ENCODE measurements at regions not wholly inside any gene's neighbourhood (a gene's known extent, or its start where the extent isn't known, plus 50 kb on each side); places are given as distances from the start of the nearest gene placed in this dataset.

- no peak overlapping the region for H3K4me3 ChIP-seq (ENCODE audit: low read length)
- no peaks in the 10 kb centered on the region for H3K4me1 ChIP-seq (ENCODE audit: control insufficient read depth, insufficient read depth, low read length)
- H3K36me3 ChIP-seq (ENCODE audit: control insufficient read depth, insufficient read depth, low read length, severe bottlenecking), result no peaks in the 10 kb centered on the region
- DNase-seq (ENCODE audit: low read depth), result no peak
- no peaks in the 10 kb centered on the region for H3K27me3 ChIP-seq (replicated peaks; ENCODE audit: control insufficient read depth, insufficient read depth, low read length)
- H3K9ac ChIP-seq (ENCODE audit: low read length), result no peak overlapping the region
- no peaks in the 10 kb centered on the region for H3K9me3 ChIP-seq (ENCODE audit: control insufficient read depth, low read length)
These were observed 249.7 kb upstream of the RGPD4 start for GRCh38 chr2:107576991-107577390.

DNA sequence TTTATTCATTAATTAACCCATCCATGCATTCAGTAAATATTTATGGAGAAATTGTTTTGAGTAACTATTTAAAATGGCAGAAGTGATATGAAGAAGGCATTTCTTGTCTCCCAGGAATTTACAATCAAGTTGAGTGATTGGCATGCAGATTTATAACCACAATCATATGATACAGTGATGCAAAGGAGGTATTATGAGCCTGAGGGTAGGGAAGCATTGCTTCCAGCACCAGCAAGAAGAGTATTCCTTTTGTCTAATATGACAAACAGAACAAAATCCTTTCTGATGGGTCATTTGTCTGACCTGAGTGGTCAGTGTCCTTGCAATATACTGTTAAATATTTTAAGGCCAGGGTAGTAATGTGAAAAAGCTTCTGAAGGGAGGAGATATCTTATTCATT is 244.2 kb upstream of the RGPD4 start:
- Histone ChIP-seq H3K9ac (ENCODE audit: low read length) (no peak overlapping the region), H3K9me3 (ENCODE audit: control insufficient read depth, low read length) (no peaks in the 10 kb centered on the region), H3K36me3 (ENCODE audit: control insufficient read depth, insufficient read depth, low read length, severe bottlenecking) (no peaks in the 10 kb centered on the region), H3K4me1 (ENCODE audit: control insufficient read depth, insufficient read depth, low read length) (no peaks in the 10 kb centered on the region), H3K4me3 (ENCODE audit: low read length) (no peak overlapping the region), H3K27me3 (replicated peaks; ENCODE audit: control insufficient read depth, insufficient read depth, low read length) (no peaks in the 10 kb centered on the region)
- no peak for DNase-seq (ENCODE audit: low read depth)

DNA sequence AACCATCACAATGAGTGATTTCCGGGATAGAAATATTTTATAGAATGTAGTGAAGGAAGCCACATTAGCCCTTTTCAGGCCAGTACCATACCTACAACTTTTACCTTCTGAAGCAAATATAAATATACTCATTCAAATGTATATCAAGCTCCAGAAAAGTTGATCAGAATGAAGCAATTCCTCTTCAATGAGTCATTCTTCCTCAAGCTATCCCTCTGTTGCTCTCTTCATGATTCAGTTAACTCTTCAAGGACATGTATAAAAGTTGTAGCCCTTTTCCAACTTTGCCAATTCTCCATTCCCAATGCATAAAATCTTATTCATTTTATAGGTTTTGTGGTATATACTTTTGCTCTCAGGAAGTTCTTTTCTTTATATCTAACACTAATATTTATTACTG is 242.1 kb upstream of the RGPD4 start:
- Histone ChIP-seq H3K9ac (ENCODE audit: low read length) (no peak overlapping the region), H3K4me1 (ENCODE audit: control insufficient read depth, insufficient read depth, low read length) (no peaks in the 10 kb centered on the region), H3K27me3 (replicated peaks; ENCODE audit: control insufficient read depth, insufficient read depth, low read length) (no peaks in the 10 kb centered on the region), H3K36me3 (ENCODE audit: control insufficient read depth, insufficient read depth, low read length, severe bottlenecking) (no peaks in the 10 kb centered on the region), H3K4me3 (ENCODE audit: low read length) (no peak overlapping the region), H3K9me3 (ENCODE audit: control insufficient read depth, low read length) (no peaks in the 10 kb centered on the region)
- peak; percentile 39 for DNase-seq (ENCODE audit: low read depth)

- H3K9me3 ChIP-seq (ENCODE audit: control insufficient read depth, low read length), result no peaks in the 10 kb centered on the region
- H3K4me3 ChIP-seq (ENCODE audit: low read length), result no peak overlapping the region
- no peaks in the 10 kb centered on the region for H3K36me3 ChIP-seq (ENCODE audit: control insufficient read depth, insufficient read depth, low read length, severe bottlenecking)
- H3K4me1 ChIP-seq (ENCODE audit: control insufficient read depth, insufficient read depth, low read length), result no peaks in the 10 kb centered on the region
- H3K27me3 ChIP-seq (replicated peaks; ENCODE audit: control insufficient read depth, insufficient read depth, low read length), result no peaks in the 10 kb centered on the region
- DNase-seq (ENCODE audit: low read depth), result peak; percentile 24
- H3K9ac ChIP-seq (ENCODE audit: low read length), result no peak overlapping the region
These were observed 240.8 kb upstream of the RGPD4 start for GRCh38 chr2:107585851-107586250.

DNA sequence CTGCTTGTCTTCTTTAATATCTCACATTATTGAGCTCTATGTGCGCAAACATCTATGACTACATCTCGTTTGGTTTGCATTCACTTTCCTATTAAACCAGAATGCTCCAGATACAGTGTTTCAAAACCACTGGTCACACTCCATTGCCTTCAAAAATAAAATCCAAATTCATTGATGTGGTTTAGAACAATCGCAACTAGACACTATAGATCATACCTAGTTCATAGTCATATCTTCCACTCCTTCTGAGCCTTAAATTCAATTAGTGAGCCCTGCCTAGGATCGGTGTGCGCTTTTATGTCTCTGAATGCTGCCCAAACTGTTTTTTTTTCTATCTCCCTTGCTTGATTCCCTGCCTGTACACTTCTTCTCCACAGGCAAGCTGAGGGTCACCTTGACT is 238.5 kb upstream of the RGPD4 start:
- no peaks in the 10 kb centered on the region for H3K4me1 ChIP-seq (ENCODE audit: control insufficient read depth, insufficient read depth, low read length)
- no peak overlapping the region for H3K9ac ChIP-seq (ENCODE audit: low read length)
- no peaks in the 10 kb centered on the region for H3K9me3 ChIP-seq (ENCODE audit: control insufficient read depth, low read length)
- no peak overlapping the region for H3K4me3 ChIP-seq (ENCODE audit: low read length)
- no peaks in the 10 kb centered on the region for H3K27me3 ChIP-seq (replicated peaks; ENCODE audit: control insufficient read depth, insufficient read depth, low read length)
- no peaks in the 10 kb centered on the region for H3K36me3 ChIP-seq (ENCODE audit: control insufficient read depth, insufficient read depth, low read length, severe bottlenecking)
- DNase-seq (ENCODE audit: low read depth), result no peak

- H3K9me3 ChIP-seq (ENCODE audit: control insufficient read depth, low read length), result no peaks in the 10 kb centered on the region
- DNase-seq (ENCODE audit: low read depth), result peak; percentile 52
- H3K4me3 ChIP-seq (ENCODE audit: low read length), result no peak overlapping the region
- no peak overlapping the region for H3K9ac ChIP-seq (ENCODE audit: low read length)
- H3K27me3 ChIP-seq (replicated peaks; ENCODE audit: control insufficient read depth, insufficient read depth, low read length), result no peaks in the 10 kb centered on the region
- H3K36me3 ChIP-seq (ENCODE audit: control insufficient read depth, insufficient read depth, low read length, severe bottlenecking), result no peaks in the 10 kb centered on the region
- no peaks in the 10 kb centered on the region for H3K4me1 ChIP-seq (ENCODE audit: control insufficient read depth, insufficient read depth, low read length)
These were observed 237.6 kb upstream of the RGPD4 start for GRCh38 chr2:107589079-107589491.

DNA sequence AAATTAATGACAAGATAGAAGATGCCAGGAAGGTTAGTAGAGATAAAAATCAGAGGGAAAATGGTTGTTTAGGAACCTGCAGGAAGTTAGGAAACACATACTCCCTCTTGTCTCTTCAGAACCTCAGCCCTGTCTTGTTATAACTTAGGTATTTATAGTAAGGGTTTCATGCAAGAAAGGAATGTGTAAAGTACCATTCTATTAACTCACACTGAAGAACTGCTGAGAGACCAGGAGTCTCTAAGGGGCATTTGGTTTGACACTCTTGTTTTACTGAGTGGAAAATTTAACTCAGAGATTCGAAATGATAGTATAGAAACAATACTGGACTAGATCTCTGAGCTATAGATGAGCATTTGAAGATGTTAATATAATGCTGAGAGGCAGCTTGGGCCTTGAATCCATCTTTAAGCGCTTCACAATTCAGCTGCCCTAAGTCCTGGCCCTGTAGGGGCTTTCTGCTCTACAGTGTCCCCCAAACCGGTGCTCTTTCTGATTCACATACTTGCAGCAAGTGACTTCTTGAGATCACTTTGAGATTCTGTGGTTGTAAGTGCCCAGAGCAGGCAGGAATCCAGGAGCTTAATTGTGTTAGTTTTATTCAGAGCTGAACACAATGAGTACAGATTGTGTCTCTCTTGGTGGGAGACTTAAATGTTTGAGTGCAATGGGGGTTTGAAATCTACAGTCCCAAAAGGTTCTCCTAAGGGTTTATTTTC is 235.0 kb upstream of the RGPD4 start:
- H3K4me3 ChIP-seq (ENCODE audit: low read length), result no peak overlapping the region
- no peaks in the 10 kb centered on the region for H3K9me3 ChIP-seq (ENCODE audit: control insufficient read depth, low read length)
- H3K9ac ChIP-seq (ENCODE audit: low read length), result no peak overlapping the region
- peak; percentile 38 for DNase-seq (ENCODE audit: low read depth)
- H3K4me1 ChIP-seq (ENCODE audit: control insufficient read depth, insufficient read depth, low read length), result no peaks in the 10 kb centered on the region
- no peaks in the 10 kb centered on the region for H3K27me3 ChIP-seq (replicated peaks; ENCODE audit: control insufficient read depth, insufficient read depth, low read length)
- no peaks in the 10 kb centered on the region for H3K36me3 ChIP-seq (ENCODE audit: control insufficient read depth, insufficient read depth, low read length, severe bottlenecking)

- Histone ChIP-seq H3K27me3 (replicated peaks; ENCODE audit: control insufficient read depth, insufficient read depth, low read length) (no peaks in the 10 kb centered on the region), H3K9me3 (ENCODE audit: control insufficient read depth, low read length) (no peaks in the 10 kb centered on the region), H3K4me3 (ENCODE audit: low read length) (no peak overlapping the region), H3K9ac (ENCODE audit: low read length) (no peak overlapping the region), H3K4me1 (ENCODE audit: control insufficient read depth, insufficient read depth, low read length) (no peaks in the 10 kb centered on the region), H3K36me3 (ENCODE audit: control insufficient read depth, insufficient read depth, low read length, severe bottlenecking) (no peaks in the 10 kb centered on the region)
- DNase-seq (ENCODE audit: low read depth), result no peak
These were observed 234.4 kb upstream of the RGPD4 start for GRCh38 chr2:107592280-107592624.

DNA sequence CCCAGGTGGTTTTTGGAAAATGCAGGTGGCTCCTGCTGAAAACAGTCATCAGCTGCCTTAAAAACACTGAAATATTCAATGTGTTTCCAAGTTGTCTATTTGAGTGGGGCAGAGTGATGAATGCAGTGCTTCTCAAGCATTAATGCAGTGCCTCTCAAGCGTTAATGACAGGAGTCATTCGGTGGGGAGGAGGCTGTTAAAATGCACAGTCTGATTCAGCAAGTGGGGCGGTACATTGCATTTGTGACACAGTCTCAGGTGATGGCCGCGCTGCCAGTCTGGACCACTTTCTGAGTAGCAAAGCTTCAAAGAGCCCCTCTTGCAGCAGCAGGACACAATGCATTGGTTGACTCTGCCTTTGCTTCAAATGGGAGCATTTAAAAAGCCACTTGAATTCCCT is 231.4 kb upstream of the RGPD4 start:
- DNase-seq (ENCODE audit: low read depth), result no peak
- H3K4me3 ChIP-seq (ENCODE audit: low read length), result no peak overlapping the region
- H3K36me3 ChIP-seq (ENCODE audit: control insufficient read depth, insufficient read depth, low read length, severe bottlenecking), result no peaks in the 10 kb centered on the region
- H3K4me1 ChIP-seq (ENCODE audit: control insufficient read depth, insufficient read depth, low read length), result no peaks in the 10 kb centered on the region
- peaks cover 4% of the 10 kb centered on the region for H3K9me3 ChIP-seq (ENCODE audit: control insufficient read depth, low read length)
- no peak overlapping the region for H3K9ac ChIP-seq (ENCODE audit: low read length)
- H3K27me3 ChIP-seq (replicated peaks; ENCODE audit: control insufficient read depth, insufficient read depth, low read length), result no peaks in the 10 kb centered on the region

GRCh38 chr2:107595749-107596148 is 230.9 kb upstream of the RGPD4 start:
- DNase-seq (ENCODE audit: low read depth), result peak; percentile 65
- no peak overlapping the region for H3K4me3 ChIP-seq (ENCODE audit: low read length)
- peaks cover 6% of the 10 kb centered on the region for H3K9me3 ChIP-seq (ENCODE audit: control insufficient read depth, low read length)
- H3K36me3 ChIP-seq (ENCODE audit: control insufficient read depth, insufficient read depth, low read length, severe bottlenecking), result no peaks in the 10 kb centered on the region
- H3K27me3 ChIP-seq (replicated peaks; ENCODE audit: control insufficient read depth, insufficient read depth, low read length), result no peaks in the 10 kb centered on the region
- H3K9ac ChIP-seq (ENCODE audit: low read length), result no peak overlapping the region
- no peaks in the 10 kb centered on the region for H3K4me1 ChIP-seq (ENCODE audit: control insufficient read depth, insufficient read depth, low read length)

DNA sequence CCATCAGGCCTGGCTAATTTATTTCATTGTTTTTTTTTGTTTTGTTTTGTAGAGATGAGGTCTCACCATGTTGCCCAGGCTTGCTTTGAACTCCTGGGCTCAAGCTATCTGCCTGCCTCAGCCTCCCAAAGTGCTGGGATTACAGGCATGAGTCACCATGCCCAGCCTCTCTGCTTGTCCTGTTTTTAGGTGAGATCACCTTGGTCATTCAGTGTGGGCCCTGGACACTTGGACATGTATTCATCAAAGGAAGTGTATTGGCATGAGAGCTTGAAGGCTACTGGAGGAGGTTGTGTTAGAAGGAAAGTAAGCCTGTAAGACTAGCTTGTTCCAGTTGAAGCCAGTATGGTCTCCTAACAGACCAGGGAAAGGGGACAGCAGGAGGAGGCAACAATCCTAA is 229.2 kb upstream of the RGPD4 start:
- Histone ChIP-seq H3K4me3 (ENCODE audit: low read length) (no peak overlapping the region), H3K27me3 (replicated peaks; ENCODE audit: control insufficient read depth, insufficient read depth, low read length) (no peaks in the 10 kb centered on the region), H3K4me1 (ENCODE audit: control insufficient read depth, insufficient read depth, low read length) (no peaks in the 10 kb centered on the region), H3K9ac (ENCODE audit: low read length) (no peak overlapping the region), H3K9me3 (ENCODE audit: control insufficient read depth, low read length) (peaks cover 6% of the 10 kb centered on the region), H3K36me3 (ENCODE audit: control insufficient read depth, insufficient read depth, low read length, severe bottlenecking) (no peaks in the 10 kb centered on the region)
- DNase-seq (ENCODE audit: low read depth), result no peak

DNA sequence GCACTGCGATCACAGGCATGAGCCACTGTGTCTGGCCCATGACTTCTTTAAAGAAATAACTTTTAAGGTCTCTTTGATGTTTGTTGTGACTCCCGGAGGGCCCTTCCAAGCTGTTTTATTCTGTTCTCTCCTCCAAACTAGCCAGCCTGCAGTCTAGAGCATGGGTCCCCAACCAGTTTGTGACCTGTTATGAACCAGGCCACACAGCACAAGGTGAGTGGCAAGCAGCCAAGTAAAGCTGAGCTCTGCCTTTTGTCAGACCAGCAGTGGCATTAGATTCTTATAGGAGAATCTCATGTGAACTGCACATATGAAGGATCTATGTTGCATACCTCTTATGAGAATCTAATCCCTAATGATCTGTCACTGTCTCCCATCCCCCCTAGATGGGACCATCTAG is 223.9 kb upstream of the RGPD4 start:
- Histone ChIP-seq H3K4me3 (ENCODE audit: low read length) (no peak overlapping the region), H3K9ac (ENCODE audit: low read length) (no peak overlapping the region), H3K4me1 (ENCODE audit: control insufficient read depth, insufficient read depth, low read length) (no peaks in the 10 kb centered on the region), H3K36me3 (ENCODE audit: control insufficient read depth, insufficient read depth, low read length, severe bottlenecking) (no peaks in the 10 kb centered on the region), H3K9me3 (ENCODE audit: control insufficient read depth, low read length) (peaks cover 6% of the 10 kb centered on the region), H3K27me3 (replicated peaks; ENCODE audit: control insufficient read depth, insufficient read depth, low read length) (no peaks in the 10 kb centered on the region)
- no peak for DNase-seq (ENCODE audit: low read depth)
